Neural crest cell (in vitro differentiated cells): ENCODE measurements at regions not wholly inside any gene's neighbourhood (a gene's known extent, or its start where the extent isn't known, plus 50 kb on each side); places are given as distances from the start of the nearest gene placed in this dataset.

Source experiments
- DNase-seq: peaks from one replicate; pipeline ENCODE4 v3.0.0; 2021; ENCODE audit warnings: low read depth, mixed read lengths, low spot score
- H3K27ac Mint-ChIP-seq: one replicate; pipeline ENCODE4 v1.8.0; 2021; ENCODE audit warnings: mild to moderate bottlenecking, mixed read lengths; ENCODE audit not compliant: unreplicated experiment
- H3K27me3 Mint-ChIP-seq: 2 replicates; pipeline ENCODE4 v1.8.0; 2021; ENCODE audit warnings: low read depth, mild to moderate bottlenecking, mixed read lengths
- H3K36me3 Mint-ChIP-seq: 2 replicates; pipeline ENCODE4 v1.8.0; 2021; ENCODE audit warnings: low read depth, mild to moderate bottlenecking, mixed read lengths
- H3K4me1 Mint-ChIP-seq: 2 replicates; pipeline ENCODE4 v1.8.0; 2021; ENCODE audit warnings: mixed read lengths
- H3K4me3 Mint-ChIP-seq: one replicate; pipeline ENCODE4 v1.8.0; 2021; ENCODE audit warnings: mild to moderate bottlenecking, mixed read lengths
- H3K9me3 Mint-ChIP-seq: 2 replicates; pipeline ENCODE4 v1.8.0; 2021; ENCODE audit warnings: mixed read lengths
- CTCF ChIP-seq: fragments of 200-600 bp; sonication (generic); conservative IDR thresholded peaks from 2 replicates; pipeline ENCODE4 v1.5.0; 2021; ENCODE audit warnings: antibody characterized with exemption, mild to moderate bottlenecking

- H3K4me1 Mint-ChIP-seq = no peaks in the 10 kb centered on the region
- H3K4me3 Mint-ChIP-seq = no peak overlapping the region
- DNase-seq = no peak
- no peak for TF ChIP-seq CTCF
- no peaks in the 10 kb centered on the region for H3K36me3 Mint-ChIP-seq
- peaks cover 2% of the 10 kb centered on the region for H3K27me3 Mint-ChIP-seq
- H3K27ac Mint-ChIP-seq = no peak overlapping the region
- no peaks in the 10 kb centered on the region for H3K9me3 Mint-ChIP-seq
These were observed 98.7 kb downstream of the NMUR2 start for GRCh38 chr5:152306386-152306785.

GRCh38 chr5:152305525-152305924 lies 99.6 kb downstream of the NMUR2 start:
- Mint-ChIP-seq H3K9me3 (no peaks in the 10 kb centered on the region), H3K4me3 (no peak overlapping the region), H3K27ac (no peak overlapping the region), H3K27me3 (no peaks in the 10 kb centered on the region), H3K36me3 (no peaks in the 10 kb centered on the region), H3K4me1 (peaks cover under 1% of the 10 kb centered on the region)
- TF ChIP-seq CTCF = no peak
- DNase-seq = no peak

GRCh38 chr5:152303841-152304240 lies 101.2 kb downstream of the NMUR2 start:
- H3K4me1 Mint-ChIP-seq = peaks cover 5% of the 10 kb centered on the region
- H3K27ac Mint-ChIP-seq = no peak overlapping the region
- TF ChIP-seq CTCF = no peak
- H3K4me3 Mint-ChIP-seq = no peak overlapping the region
- no peaks in the 10 kb centered on the region for H3K36me3 Mint-ChIP-seq
- H3K27me3 Mint-ChIP-seq = no peaks in the 10 kb centered on the region
- DNase-seq = no peak
- H3K9me3 Mint-ChIP-seq = no peaks in the 10 kb centered on the region

GRCh38 chr5:152297866-152298265 lies 107.2 kb downstream of the NMUR2 start:
- H3K27me3 Mint-ChIP-seq = no peaks in the 10 kb centered on the region
- no peak for TF ChIP-seq CTCF

GRCh38 chr5:152293189-152293588 lies 111.9 kb downstream of the NMUR2 start:
- no peaks in the 10 kb centered on the region for H3K36me3 Mint-ChIP-seq
- no peak overlapping the region for H3K27ac Mint-ChIP-seq
- TF ChIP-seq CTCF = no peak
- H3K4me3 Mint-ChIP-seq = no peak overlapping the region
- no peak for DNase-seq
- H3K27me3 Mint-ChIP-seq = no peaks in the 10 kb centered on the region
- no peaks in the 10 kb centered on the region for H3K4me1 Mint-ChIP-seq
- H3K9me3 Mint-ChIP-seq = no peaks in the 10 kb centered on the region

More at GRCh38 chr5:152297866-152298265, 107.2 kb downstream of the NMUR2 start:
- no peaks in the 10 kb centered on the region for H3K36me3 Mint-ChIP-seq
- peaks cover 5% of the 10 kb centered on the region for H3K4me1 Mint-ChIP-seq
- H3K4me3 Mint-ChIP-seq = no peak overlapping the region
- no peak overlapping the region for H3K27ac Mint-ChIP-seq
- H3K9me3 Mint-ChIP-seq = no peaks in the 10 kb centered on the region
- no peak for DNase-seq

- Mint-ChIP-seq H3K9me3 (peaks cover 2% of the 10 kb centered on the region), H3K36me3 (no peaks in the 10 kb centered on the region), H3K4me1 (peaks cover 4% of the 10 kb centered on the region), H3K27me3 (no peaks in the 10 kb centered on the region), H3K4me3 (no peak overlapping the region), H3K27ac (no peak overlapping the region)
- TF ChIP-seq CTCF = no peak
- no peak for DNase-seq
These were observed 114.9 kb downstream of the NMUR2 start for GRCh38 chr5:152290181-152290580.
